ENCODE measurements at regions not wholly inside any gene's neighbourhood (a gene's known extent, or its start where the extent isn't known, plus 50 kb on each side); places are given as distances from the start of the nearest gene placed in this dataset.

DNA sequence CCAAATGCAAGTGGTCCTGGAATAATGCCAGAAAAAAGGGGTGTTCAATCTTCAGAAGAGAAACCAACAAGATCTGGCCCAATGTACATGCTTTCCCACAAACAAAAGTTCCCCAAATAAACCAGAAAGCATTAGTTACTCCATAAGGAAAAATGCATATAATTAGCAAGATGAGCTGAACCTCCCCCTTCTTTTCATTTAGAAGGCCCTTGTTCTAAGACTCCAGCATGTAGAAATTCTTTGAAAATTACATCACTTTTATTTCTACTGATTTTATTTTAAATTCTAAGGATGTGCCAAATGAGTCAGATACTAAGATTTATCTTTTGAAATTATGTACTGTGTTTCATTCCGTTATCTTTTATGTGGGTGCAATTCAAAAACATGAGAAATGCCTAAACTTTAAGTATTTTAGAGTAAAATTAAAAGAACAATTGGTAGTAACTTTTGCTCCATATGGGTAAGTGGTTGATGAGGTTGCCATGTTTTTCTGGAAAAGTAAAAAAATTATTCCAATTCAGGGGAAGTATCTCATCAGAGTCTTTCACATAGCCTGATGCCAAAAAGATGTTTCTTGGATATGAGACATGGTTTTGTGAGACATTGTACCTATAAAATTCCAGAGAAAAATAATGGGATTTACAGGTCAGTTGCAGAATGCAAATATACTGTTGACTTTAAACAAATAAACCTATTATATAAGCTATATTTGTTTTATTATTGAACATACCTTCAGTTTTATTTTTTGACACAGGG is 106.5 kb upstream of the CCDC112 start:
- DNase-seq (ENCODE audit: low spot score): no peak

DNA sequence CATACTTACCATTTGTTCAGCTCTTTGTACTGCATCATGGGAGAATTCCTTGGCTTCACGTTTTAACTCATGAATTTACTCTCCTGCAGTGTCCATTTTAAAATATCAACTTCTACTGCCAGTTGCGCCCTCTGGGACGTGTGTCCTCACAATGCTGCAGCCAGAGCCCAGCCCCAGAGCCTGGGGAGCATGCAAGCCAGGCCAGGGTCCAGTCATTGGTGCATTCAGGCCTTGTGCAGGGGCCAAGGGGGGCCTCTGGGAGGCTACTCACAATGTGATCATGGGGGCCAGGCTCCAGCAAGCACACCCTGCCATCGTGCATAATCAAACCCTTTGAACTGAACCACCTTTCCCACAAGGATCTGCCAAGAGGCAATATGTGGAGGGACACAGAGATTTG is 105.6 kb upstream of the CCDC112 start:
- no peak for DNase-seq (ENCODE audit: low spot score)

DNA sequence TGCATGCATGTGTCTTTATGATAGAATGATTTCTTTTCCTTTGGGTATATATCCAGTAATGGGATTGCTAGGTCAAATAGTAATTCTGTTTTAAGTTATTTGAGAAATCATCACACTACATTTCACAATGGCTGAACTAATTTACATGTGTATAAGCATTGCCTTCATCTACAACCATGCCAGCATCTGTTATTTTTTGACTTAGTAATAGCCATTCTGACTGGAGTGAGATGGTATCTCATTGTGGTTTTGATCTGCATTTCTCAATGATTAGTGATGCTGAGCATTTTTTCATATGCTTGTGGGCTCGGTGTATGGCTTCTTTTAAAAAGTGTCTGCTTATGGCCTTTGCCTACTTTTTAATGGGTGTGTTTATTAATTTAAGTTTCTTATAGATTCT is 102.3 kb upstream of the CCDC112 start:
- DNase-seq (ENCODE audit: low spot score): no peak

DNA sequence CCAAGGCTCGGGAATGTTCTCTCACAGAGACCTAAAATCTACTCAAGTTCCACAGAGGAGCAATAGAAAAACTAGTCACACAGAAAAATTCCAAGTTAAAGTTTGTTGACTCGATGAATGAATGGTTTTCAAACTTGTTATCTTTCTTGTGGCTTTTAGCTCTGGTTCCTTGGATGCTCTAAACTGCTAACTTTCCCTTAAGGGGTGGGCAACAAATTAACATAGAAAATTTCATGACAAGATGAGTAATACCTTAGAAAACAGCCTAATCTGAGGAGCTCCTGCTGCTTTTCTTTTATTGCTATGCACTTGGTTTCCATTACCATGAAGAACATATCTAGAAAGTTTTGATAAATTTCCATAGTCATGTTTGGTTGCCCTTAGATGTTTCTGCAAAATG is 100.2 kb upstream of the CCDC112 start:
- no peak for DNase-seq (ENCODE audit: low spot score)

DNA sequence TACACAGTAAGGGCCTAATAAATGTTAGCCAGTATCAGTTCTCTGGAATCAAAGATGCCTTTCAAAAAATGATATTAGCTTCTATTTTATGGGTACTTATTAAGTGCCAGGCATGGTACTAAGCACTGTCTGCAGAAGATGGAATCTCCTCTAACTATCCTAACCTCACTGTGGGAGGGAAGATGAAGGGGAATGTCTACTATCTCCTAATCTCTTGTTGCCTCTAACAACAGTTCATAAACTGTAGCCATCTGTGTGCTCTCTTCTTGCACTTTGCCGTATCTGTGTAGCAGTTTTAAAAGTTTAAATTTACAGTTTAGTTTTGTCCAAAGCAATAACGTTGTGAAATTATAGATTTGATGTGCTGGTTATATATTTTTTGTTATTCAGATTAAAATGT is 99.6 kb upstream of the CCDC112 start:
- DNase-seq (ENCODE audit: low spot score): no peak

DNA sequence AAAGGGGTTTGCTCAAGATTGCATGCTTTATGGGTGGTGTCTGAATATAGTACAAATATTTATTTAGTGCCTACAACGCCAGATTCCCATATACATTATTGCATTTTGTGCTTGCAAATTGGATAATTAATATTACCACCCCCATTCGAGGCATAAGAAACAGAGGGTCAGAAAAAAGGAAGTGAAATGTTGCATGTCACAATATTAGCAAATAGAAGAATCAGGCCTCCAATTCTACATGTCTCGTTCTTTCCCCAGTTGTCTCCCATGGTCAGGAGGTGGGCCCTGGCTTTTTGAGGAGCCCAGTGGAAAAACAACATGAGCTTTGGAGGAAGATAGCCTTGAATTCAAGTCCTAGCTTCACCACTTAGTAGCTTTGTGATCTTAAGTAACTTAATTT is 98.1 kb upstream of the CCDC112 start:
- DNase-seq (ENCODE audit: low spot score): no peak

DNA sequence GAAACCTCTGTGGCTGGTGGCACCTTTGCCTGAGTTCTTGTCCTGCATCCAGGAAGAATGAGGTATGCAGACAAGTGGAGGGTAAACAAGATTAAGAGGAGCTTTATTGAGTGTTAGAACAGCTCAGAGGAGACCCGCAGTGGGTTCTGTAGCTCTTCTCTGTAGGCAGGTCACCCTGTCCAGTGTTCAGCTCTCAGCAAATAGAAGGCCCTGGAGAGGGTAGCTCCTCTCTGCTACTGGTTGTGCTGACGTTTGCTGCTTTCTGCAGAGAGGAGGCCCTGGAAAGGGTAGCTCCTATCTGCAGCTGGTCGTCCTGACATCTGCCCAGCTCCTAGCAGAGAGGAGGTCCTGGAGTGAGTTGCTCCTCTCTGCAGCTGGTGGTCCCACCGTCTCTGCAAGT is 96.8 kb upstream of the CCDC112 start:
- DNase-seq (ENCODE audit: low spot score): no peak

DNA sequence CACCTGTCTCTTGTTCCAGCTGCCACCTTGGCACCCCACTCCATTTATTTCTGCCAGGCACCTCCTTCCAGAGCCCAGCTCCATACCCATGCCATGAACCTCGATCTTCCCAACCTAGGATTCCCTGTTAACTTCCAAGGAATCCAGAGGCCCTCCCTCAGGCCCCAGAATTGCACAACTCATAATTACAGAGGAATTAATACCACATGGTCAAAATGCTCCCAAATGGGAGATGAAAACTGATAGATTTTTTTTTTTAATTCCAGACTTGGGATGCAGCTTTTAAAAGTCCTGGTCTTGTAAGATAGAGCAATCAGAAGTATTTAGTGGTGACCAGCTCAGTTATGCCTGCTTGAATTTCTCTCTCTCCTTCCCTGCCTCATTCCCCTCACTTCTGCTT is 96.2 kb upstream of the CCDC112 start:
- DNase-seq (ENCODE audit: low spot score): no peak

DNA sequence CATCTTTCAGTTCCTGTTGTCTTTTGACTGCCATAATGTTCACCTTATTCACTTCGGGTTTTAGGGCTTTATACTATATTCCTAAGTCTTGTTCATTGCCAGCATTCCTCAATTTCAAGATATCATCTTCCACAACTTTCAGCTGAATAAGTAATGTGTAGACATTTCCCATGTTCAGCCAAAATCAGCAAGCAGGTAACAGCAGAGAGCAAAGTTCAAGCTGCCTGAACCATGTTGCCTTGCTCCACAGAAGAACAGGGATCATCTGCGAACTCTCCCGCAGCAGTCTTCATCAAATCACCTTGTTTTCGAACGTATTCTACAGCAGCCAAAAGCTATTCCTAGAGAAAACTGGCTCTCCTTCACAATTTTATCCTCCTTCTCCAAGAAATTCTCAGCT is 95.3 kb upstream of the CCDC112 start:
- no peak for DNase-seq (ENCODE audit: low spot score)

DNA sequence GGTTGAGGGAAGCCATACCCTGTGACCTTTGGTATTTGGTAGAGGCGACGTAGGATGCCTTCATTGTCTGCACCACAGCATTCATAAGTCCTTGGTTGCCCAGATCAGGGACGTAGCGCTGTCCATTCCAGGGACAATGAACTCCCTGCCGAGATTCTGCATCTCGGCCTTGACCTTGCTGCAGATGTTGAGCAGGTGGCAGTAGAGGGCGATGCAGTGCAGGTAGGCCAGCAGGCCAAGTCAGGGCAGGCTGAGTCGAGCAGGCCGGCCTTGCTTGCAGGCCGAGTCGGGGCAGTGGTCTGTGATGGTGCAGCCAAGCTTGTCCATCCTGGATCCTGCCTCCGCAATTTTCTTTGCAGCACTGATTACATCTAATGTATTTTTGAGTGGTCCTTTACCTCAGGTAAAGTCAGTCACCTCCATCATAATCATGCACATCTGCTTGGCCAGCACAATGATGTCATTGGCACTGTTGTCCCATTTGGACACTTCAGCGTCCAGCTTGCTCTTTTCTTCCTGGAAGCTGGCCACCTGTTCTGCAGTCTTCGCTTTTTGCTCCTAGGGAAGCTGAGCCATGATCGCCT is 93.4 kb upstream of the CCDC112 start:
- no peak for DNase-seq (ENCODE audit: low spot score)

DNA sequence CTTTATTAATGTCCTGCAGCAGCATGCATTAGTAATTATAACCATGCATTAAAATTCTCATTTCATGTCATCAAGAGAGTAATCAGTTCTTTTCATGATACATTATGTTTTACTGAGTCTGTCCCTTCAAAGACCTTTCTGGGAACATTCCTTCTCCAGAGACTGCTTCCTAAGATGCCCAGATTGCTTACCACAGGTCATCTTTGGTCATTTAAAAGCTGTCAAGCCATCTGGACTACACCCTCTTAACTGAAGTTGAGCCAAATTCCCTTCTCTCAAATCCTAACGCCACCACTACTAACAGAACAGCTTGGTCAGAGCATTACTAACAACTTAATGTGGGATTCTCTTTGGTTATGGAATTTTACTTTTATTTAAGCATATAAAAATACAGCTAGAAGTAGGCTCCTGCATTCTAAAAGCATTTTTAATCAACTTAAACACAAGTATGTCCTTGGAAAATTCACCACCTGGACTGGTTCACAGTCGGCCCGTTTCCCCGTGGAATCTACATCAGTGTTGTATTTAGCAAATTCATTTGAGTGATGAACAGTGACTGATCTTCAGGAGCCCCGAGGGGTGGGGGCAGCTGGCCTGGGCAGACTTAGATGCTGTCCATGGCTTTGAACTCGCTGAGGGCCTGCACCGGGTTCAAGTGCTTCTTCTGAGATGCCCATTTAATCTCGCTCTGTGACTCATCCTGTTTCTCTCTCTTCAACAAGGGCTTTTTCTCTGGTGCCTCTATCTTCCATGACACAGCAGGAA is 92.8 kb upstream of the CCDC112 start:
- DNase-seq (ENCODE audit: low spot score): no peak

DNA sequence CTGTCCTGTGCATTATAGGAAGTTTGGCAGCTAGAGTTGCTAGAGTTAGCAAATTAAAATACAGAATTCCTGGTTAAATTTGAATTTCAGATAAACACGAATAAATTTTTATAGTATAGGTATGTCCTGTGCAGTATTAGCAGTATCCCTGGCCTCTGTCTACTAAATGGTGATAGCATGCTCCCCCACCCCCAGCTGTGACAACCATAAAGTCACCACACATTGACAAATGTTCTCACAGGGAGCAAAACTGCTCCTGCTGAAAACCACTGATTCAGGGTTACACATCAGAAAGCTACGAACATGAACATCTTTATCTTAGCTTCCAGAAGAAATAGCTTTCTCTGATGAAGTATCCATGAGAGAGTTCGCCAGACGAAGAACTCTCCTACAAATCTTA is 91.8 kb upstream of the CCDC112 start:
- DNase-seq (ENCODE audit: low spot score): no peak

DNA sequence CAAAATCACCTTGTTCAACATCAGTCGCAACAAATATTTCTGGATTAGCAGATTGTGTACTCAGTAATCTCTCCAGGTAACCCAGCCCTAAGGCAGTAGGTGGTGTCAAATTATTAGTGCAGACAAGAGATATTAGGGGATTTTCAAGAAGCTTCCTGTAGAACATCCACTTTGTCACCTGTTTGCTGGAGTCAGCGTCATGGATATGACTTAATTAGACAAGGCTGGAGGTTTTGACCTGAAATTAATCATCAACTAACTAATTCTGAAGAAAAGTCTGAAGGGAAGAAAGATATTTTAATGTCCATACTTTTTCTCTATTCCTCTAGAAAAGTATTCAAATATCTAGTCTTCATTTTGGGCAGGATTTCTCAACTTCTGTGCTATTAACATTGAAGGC is 91.4 kb upstream of the CCDC112 start:
- no peak for DNase-seq (ENCODE audit: low spot score)

DNA sequence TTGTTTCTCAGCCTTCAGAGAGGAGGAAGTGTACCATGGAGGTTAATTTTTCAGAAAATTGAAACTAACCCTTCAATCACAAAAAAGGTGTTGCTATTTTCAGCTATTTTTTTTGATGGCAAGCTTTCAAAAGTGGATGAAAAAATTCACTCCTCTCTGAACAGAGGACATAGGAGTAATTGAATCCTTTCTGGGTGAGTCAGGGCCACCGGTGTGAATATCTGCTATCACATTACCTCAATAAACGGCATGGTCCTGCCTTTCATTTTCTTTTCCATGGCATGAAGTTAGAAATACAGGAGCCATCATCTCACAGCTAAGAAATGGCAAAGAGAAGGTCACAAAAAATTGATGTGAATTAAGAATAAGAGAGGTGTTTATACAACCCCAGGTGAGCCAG is 90.2 kb upstream of the CCDC112 start:
- DNase-seq (ENCODE audit: low spot score): no peak

DNA sequence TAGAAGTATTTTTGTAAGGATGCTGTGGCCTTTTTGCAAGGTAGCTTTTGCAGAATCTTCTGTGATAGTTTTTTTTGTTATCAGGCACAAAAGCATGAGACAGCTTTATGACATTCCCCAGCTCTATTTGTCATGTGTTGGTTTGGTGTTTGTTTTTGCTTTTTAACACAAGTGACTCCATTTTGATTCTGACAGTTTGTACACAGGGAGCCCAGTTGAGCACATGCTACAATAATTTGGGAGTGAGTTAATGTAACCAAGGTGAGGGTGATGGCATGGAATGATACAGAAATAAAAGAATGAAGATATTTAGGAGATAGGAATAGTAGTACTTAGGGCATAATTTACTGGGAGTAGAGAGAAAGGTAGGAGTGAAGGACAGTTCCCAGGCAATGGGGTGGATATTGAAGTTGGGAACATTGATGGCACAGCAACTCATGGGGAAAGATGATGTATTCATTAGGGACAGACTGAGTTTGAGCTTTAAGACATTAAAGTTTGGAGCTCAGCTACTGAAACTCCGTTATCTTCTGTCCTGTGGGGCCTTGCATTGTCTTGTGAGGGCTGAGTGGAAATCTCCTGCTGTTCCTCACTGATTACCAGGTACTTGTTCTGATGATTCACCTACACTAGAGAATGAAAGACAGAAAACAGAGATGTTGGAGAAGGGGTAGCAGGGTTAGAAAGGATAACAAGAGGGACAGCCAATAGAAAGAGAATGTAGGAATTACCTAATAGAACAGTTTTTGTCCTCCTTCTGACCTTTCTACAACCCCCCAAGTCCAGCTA is 88.3 kb upstream of the CCDC112 start:
- no peak for DNase-seq (ENCODE audit: low spot score)

DNA sequence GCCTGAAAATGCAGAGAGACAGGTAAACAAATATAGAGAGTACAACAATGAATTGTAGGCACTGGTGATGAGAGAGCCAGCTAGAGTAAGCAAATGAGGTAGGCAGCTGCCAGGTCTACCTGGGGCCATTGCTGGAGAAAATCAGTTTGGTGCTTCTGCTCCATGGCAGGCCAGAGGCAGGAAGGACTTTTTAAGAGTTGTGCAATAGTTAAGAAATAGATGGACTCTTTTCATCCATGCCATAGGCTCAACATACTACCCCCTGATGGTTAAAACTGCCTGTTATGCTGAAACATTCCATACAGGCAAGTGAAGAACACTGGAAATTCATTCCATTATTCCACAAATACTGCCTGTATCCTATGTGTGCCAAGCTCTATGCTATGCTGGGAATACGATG is 86.5 kb upstream of the CCDC112 start:
- no peak for DNase-seq (ENCODE audit: low spot score)

DNA sequence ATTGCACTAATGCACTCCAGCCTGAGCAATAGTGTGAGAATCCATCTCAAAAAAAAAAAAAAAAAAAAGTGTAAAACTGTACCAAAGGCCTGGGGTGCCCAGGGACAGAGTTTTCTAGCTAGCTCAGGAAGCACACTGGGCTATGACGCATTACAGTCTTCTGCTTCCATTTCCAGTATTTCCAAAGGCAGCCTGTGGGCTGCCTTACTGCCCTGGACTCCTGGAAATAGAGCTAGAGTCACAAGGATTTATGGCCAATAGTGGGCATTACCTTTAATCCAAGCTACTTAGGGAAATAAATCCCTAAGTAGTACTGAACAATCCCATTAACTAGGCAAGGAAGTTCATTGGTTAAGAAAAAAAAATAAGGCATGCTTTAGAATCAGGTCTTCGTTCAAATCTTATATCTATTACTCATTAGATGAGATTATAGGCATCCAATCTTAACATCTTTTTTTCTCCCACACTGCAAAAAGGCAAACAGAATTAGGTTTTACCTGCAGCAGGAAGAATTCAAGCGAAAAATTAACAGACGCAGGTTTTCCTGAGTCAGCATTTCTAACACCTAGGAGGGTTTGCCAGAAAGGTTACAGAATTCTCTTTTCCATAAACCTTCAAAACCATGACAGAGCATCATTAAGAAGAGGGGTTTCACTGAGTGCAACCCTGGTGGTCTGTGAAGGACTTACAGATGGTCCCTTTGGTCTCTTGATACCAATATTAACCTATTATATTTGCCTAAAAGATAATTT is 85.6 kb upstream of the CCDC112 start:
- no peak for DNase-seq (ENCODE audit: low spot score)

DNA sequence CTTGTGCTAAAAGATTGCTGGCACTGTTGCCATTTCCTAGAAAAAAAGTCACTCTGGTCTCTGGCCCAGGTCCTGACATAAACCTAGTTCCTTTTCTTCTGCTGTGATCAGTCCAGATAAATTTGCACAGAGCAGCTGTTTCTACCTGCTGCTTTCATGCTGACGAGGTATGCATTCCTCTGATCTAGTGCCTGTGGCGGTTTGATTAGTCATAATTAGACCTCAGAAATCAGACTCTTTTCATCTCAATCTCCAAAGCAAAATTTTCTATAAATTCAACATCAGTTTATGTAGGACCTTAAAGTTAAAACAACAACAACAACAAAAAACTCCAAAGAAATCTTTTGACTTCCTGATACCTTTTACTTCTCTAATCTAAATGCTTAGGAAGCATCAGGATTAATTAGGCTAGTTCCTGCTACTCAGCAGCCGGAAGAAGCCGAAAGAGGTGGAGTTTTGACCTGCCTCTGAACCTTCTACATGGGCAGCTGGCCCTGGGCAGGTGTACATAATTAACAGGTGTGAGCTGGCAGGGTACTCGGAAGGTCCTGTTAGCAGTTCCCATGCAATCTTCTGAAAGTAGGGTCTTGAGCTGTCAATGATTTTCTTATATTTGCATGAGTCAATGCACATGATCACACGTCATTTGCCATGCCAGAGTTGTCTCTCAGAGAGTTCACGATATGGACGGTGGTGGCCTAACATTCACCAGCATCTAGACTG is 83.3 kb upstream of the CCDC112 start:
- DNase-seq (ENCODE audit: low spot score): no peak

DNA sequence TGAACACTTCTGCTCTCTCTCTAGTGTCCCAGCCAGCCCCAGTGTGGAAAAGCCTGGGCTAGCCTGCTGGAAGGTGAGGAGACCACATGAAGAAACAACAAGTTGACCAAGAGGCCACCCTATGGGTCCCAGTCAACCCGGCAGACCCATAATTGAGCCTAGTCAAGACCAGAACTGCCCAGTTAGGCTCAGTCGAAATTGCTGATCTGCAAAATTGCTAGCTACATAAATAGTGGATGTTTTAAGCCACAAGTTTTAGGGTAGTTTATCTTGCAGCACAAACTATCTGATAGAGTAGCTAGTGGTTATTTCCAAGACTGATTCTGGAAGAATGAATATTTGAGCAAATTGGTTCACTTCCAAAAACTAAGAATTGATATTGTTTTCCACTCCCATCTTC is 82.3 kb upstream of the CCDC112 start:
- no peak for DNase-seq (ENCODE audit: low spot score)

DNA sequence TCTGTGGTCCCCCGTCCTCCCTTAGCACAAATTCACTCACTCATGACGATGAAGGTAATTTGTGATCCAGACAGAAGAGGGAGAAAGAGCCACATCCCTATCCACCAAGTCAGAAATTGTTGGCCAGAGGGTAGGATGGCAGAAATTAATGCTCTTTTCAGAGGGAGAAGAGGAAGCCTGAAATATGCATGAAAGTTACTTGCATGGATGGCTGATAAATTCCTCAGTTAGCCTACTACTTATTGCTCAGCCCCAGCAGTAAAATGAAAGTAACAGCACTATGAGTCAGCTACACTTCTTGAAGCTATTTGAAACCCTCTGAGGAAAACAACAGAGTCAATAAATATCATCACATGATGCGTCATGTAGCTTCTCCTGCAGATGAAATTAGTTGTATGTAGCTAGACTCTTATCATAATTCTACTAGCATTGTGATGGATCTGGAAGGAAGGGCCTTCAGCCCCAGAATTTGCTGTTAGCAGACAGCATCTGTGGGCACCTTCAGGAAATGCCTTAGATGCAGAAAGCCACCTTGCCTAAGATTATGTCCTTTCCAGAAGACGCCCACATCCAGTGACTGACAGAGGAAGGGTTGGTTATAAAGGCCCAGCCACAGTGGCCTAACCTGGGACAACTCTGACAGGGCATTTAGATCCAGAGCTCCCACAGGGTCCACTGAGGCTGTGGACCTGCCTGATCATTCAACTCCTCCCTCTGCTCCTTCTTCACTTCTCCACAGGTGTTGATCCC is 81.2 kb upstream of the CCDC112 start:
- DNase-seq (ENCODE audit: low spot score): peak; percentile 45

DNA sequence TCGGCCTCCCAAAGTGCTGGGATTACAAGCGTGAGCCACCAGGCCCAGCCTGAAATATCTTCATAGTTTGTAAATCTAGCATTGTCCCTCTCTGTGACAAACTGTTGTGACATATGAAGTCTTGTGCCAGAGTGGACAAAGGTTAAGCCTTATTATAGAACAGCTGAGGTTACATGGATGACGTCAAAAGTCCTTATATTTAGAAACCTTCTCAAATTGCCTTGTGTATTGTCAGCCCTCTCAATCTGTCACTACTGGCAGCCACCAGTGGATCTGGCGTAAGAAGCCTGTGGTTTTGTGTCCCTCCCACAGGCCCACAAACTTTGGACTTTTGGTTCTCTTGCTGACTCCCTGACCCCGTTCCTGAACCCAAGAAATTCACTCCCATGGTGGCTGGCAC is 79.4 kb upstream of the CCDC112 start:
- DNase-seq (ENCODE audit: low spot score): no peak
